HEK293T (cell line): ENCODE measurements at regions not wholly inside any gene's neighbourhood (a gene's known extent, or its start where the extent isn't known, plus 50 kb on each side); places are given as distances from the start of the nearest gene placed in this dataset.

ENCODE experiments used
- CTCF ChIA-PET: fragments of 350-600 bp; formaldehyde crosslinking; extraction: SDS; loops from one replicate; lab custom pipeline; 2021; ENCODE audit warnings: antibody characterized with exemption, inconsistent platforms; lab: Yijun Ruan, JAX
- POLR2A ChIA-PET: fragments of 350-600 bp; formaldehyde crosslinking; extraction: SDS; loops from one replicate; lab custom pipeline; 2020; ENCODE audit warnings: antibody characterized with exemption, inconsistent platforms; lab: Yijun Ruan, JAX
- DNase-seq: peaks from one replicate; pipeline ENCODE4 v3.0.0; 2012; ENCODE audit warnings: mixed read lengths; ENCODE audit errors: extremely low spot score
- ARNT ChIP-seq: fragments of 450-650 bp; IDR thresholded peaks from 2 replicates; pipeline ENCODE4 v1.6.1; 2017; ENCODE audit warnings: mild to moderate bottlenecking
- BHLHE40 ChIP-seq: fragments of 450-650 bp; IDR thresholded peaks from 2 replicates; pipeline ENCODE4 v1.6.1; 2016; ENCODE audit warnings: mild to moderate bottlenecking, moderate library complexity, borderline replicate concordance
- CTBP1 ChIP-seq: fragments of 450-650 bp; IDR thresholded peaks from 2 replicates; pipeline ENCODE4 v1.6.1; 2016; ENCODE audit warnings: borderline replicate concordance
- ELF4 ChIP-seq: fragments of 450-650 bp; IDR thresholded peaks from 2 replicates; pipeline ENCODE4 v1.6.1; 2017; ENCODE audit warnings: antibody characterized with exemption
- FOXA1 ChIP-seq: fragments of 450-650 bp; IDR thresholded peaks from 2 replicates; pipeline ENCODE4 v1.6.1; 2016; ENCODE audit warnings: mild to moderate bottlenecking
- FOXK2 ChIP-seq: fragments of 450-650 bp; IDR thresholded peaks from 2 replicates; pipeline ENCODE4 v1.6.1; 2016; ENCODE audit warnings: mild to moderate bottlenecking
- FOXM1 ChIP-seq: fragments of 450-650 bp; IDR thresholded peaks from 2 replicates; pipeline ENCODE4 v1.6.1; 2017; ENCODE audit warnings: mild to moderate bottlenecking, borderline replicate concordance
- HDGF ChIP-seq: fragments of 450-650 bp; IDR thresholded peaks from 2 replicates; pipeline ENCODE4 v1.6.1; 2017; ENCODE audit warnings: antibody characterized with exemption, borderline replicate concordance
- L3MBTL2 ChIP-seq: fragments of 450-650 bp; conservative IDR thresholded peaks from 2 replicates; pipeline ENCODE4 v1.6.1; 2016; ENCODE audit warnings: mild to moderate bottlenecking
- LEF1 ChIP-seq: fragments of 450-650 bp; IDR thresholded peaks from 2 replicates; pipeline ENCODE4 v1.6.1; 2017; ENCODE audit warnings: mild to moderate bottlenecking, borderline replicate concordance
- NFRKB ChIP-seq: fragments of 450-650 bp; IDR thresholded peaks from 2 replicates; pipeline ENCODE4 v1.6.1; 2016; ENCODE audit warnings: mild to moderate bottlenecking, moderate library complexity
- SP1 ChIP-seq: fragments of 450-650 bp; IDR thresholded peaks from 2 replicates; pipeline ENCODE4 v1.6.1; 2017
- SUZ12 ChIP-seq: fragments of 450-650 bp; IDR thresholded peaks from 2 replicates; pipeline ENCODE4 v1.6.1; 2016; ENCODE audit warnings: mild to moderate bottlenecking
- TARDBP ChIP-seq: fragments of 450-650 bp; IDR thresholded peaks from 2 replicates; pipeline ENCODE4 v1.6.1; 2016
- ZNF384 ChIP-seq: fragments of 450-650 bp; IDR thresholded peaks from 2 replicates; pipeline ENCODE4 v1.6.1; 2016
- TF ChIP-seq, protein P1 (sequence below): fragments of 450-650 bp; IDR thresholded peaks from 2 replicates; pipeline ENCODE4 v1.6.1; 2016

DNA sequence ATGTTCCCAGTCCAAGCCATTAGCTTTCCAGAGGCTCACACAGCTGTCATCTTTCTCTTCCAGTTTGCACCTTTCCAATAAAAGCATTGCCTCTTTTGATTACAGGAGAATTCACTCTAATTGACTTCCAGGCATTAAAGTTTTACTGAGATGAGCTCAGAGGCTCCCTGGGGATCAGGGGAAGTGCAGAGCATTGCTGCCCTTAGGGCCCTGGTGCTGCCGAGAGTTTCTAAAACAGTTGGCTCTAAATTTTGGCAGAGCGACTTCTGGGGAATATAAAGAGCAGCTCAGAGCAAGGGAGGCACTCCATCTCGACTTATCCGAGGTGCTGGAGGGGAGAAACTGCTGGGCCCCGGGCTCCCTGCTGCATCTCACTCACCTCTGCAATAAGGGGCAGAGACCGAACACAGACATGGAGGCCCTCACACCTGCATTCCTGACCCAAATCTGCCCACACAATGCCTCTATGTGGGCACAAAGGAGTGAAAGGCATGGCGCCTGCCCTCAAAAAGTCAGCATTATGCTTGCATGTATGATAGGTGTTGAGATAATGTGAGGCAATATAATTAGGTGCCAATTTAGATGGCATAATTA is 61.7 kb downstream of the SCN11A start:
- DNase-seq: no peak
- ChIA-PET CTCF (interaction anchor here (1.7 kb wide), 1 partner anchor 10 kb away, joined by 7 read pairs; no protein-coding TSS in a partner anchor), POLR2A (no interaction called here)
- TF ChIP-seq, protein P1, sequence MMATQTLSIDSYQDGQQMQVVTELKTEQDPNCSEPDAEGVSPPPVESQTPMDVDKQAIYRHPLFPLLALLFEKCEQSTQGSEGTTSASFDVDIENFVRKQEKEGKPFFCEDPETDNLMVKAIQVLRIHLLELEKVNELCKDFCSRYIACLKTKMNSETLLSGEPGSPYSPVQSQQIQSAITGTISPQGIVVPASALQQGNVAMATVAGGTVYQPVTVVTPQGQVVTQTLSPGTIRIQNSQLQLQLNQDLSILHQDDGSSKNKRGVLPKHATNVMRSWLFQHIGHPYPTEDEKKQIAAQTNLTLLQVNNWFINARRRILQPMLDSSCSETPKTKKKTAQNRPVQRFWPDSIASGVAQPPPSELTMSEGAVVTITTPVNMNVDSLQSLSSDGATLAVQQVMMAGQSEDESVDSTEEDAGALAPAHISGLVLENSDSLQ: no peak
- TF ChIP-seq ELF4 (no peak), NFRKB (no peak), ARNT (no peak)

- no peak for DNase-seq
- ChIA-PET POLR2A (no interaction called here), CTCF (interaction anchor here (1.7 kb wide), 1 partner anchor 11 kb away, joined by 7 read pairs; no protein-coding TSS in a partner anchor)
- TF ChIP-seq CTBP1 (no peak), TARDBP (no peak), LEF1 (no peak), BHLHE40 (no peak), ARNT (no peak), ELF4 (no peak), SUZ12 (no peak), L3MBTL2 (no peak), SP1 (no peak), FOXM1 (no peak)
Observed at GRCh38 chr3:38988955-38989354, 62.8 kb downstream of the SCN11A start.

GRCh38 chr3:38987456-38987855 is 64.3 kb downstream of the SCN11A start:
- no peak for DNase-seq
- ChIA-PET CTCF (no interaction called here), POLR2A (no interaction called here)
- TF ChIP-seq BHLHE40: no peak

DNA sequence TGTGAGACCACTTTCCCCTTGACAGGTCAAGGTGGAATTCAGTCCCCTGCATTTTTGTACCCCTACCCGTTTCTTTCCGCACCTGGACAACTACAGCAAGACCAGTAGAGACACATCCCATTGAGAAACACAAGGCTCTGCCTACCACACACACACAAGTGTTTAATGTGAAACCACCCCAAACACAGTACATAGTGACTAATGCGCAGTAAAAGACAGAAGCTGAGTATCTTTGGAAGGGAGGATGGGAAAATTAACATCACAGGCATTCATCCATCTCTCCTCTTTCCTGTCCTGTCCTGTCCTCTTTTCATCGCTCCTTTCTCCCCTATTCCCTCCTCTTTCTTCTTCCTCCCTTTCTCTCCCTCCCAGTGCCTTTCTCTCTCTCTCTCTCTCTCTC is 64.8 kb downstream of the SCN11A start:
- TF ChIP-seq, protein P1: no peak
- no peak for TF ChIP-seq FOXA1
- no peak for TF ChIP-seq FOXM1
- TF ChIP-seq ZNF384: no peak
- TF ChIP-seq SP1: no peak
- no peak for TF ChIP-seq NFRKB
- no peak for TF ChIP-seq SUZ12
- TF ChIP-seq LEF1: no peak
- no peak for TF ChIP-seq FOXK2
- TF ChIP-seq ARNT: no peak
- TF ChIP-seq BHLHE40: no peak
- TF ChIP-seq ELF4: no peak
- TF ChIP-seq CTBP1: no peak
- TF ChIP-seq HDGF: no peak
- TF ChIP-seq L3MBTL2: no peak
- TF ChIP-seq TARDBP: no peak
- no peak for DNase-seq
- ChIA-PET CTCF (interaction anchor here (0.8 kb wide), 1 partner anchor 26 kb away, joined by 4 read pairs; no protein-coding TSS in a partner anchor), POLR2A (no interaction called here)

DNA sequence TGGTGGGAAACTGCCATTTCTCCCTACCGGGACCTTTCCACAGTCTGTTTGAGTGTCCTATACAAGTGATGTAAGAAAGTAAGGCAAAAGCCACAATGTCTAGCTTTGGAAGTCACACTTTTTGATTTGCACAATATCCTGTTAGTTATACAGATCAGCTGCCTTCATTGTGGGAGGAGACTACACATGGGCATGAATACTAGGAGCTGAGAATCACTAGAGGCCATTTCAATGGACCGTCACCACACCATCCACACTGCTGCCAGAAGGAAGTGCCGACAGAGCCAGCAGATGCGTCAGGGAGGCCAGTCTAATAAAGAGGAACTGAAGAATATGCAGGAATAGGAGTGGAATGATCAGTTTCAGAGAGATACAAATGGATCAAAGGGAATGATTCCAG is 65.8 kb downstream of the SCN11A start:
- CTCF ChIA-PET: interaction anchor here (0.8 to 1.7 kb wide), 2 partner anchors 14 to 25 kb away, joined by 3 to 4 read pairs; no protein-coding TSS in a partner anchor
- DNase-seq: no peak
- POLR2A ChIA-PET: no interaction called here
- TF ChIP-seq, protein P1: no peak
- TF ChIP-seq LEF1: no peak
- TF ChIP-seq HDGF: no peak
- no peak for TF ChIP-seq FOXA1
- TF ChIP-seq BHLHE40: no peak
- no peak for TF ChIP-seq ZNF384
- TF ChIP-seq L3MBTL2: no peak
- TF ChIP-seq FOXK2: no peak
- TF ChIP-seq CTBP1: no peak
- TF ChIP-seq SP1: no peak
- TF ChIP-seq SUZ12: no peak
- TF ChIP-seq ELF4: no peak

- no peak for DNase-seq
- ChIA-PET CTCF (interaction anchor here (1.7 kb wide), 1 partner anchor 14 kb away, joined by 3 read pairs; no protein-coding TSS in a partner anchor), POLR2A (no interaction called here)
- TF ChIP-seq HDGF (no peak), ARNT (no peak), L3MBTL2 (no peak), SP1 (no peak), ZNF384 (no peak), LEF1 (no peak), FOXM1 (no peak), ELF4 (no peak), BHLHE40 (no peak), SUZ12 (no peak)
Observed at GRCh38 chr3:38985581-38985980, 66.2 kb downstream of the SCN11A start.

DNA sequence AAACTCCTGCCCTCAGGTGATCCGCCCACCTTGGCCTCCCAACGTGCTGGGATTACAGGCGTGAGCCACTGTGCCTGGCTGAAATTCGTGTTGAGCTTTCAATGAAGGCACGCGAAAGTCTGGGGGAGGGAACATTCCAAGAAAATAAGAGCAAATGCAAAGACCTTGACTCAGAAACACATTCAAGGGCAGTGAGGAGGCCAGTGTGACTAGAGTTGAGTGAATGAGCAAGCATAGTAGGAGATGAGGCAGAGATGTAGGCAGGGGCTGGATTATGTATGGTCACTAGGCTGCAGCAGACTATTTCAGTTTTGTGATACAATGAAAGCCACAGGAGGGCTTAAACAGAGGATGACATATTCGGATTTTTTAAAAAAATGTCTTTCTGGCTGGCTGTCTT is 67.0 kb downstream of the SCN11A start:
- ChIA-PET POLR2A (no interaction called here), CTCF (no interaction called here)
- TF ChIP-seq L3MBTL2: no peak
- no peak for TF ChIP-seq SUZ12
- no peak for TF ChIP-seq NFRKB
- TF ChIP-seq ARNT: no peak
- TF ChIP-seq ZNF384: no peak
- TF ChIP-seq CTBP1: no peak
- TF ChIP-seq HDGF: no peak
- TF ChIP-seq FOXM1: no peak
- TF ChIP-seq, protein P1: no peak
- no peak for TF ChIP-seq BHLHE40
- TF ChIP-seq FOXA1: no peak
- TF ChIP-seq LEF1: no peak
- TF ChIP-seq FOXK2: no peak
- no peak for TF ChIP-seq SP1
- TF ChIP-seq TARDBP: no peak
- TF ChIP-seq ELF4: no peak
- DNase-seq: no peak
